HG02840 (cell line): ENCODE measurements at regions not wholly inside any gene's neighbourhood (a gene's known extent, or its start where the extent isn't known, plus 50 kb on each side); places are given as distances from the start of the nearest gene placed in this dataset.
"Not testable (repeated sequence)": the region's sequence is repeated elsewhere in the genome, so short reads cannot be mapped to it uniquely, and the experiment has no call there.

Source experiments
- ATAC-seq: cut with Tn5 transposase; IDR thresholded peaks from one replicate; pipeline ENCODE4 v1.9.1; 2021; ENCODE audit warnings: mild to moderate bottlenecking, moderate library complexity, moderate number of reproducible peaks; ENCODE audit not compliant: unreplicated experiment, low FRiP score

GRCh38 chr6:22113026-22113766 is 183.6 kb downstream of the PRL start:
- ATAC-seq: no peak

GRCh38 chr6:22115559-22115958 is 181.3 kb downstream of the PRL start:
- no peak for ATAC-seq

GRCh38 chr6:22117631-22118030 is 179.2 kb downstream of the PRL start:
- no peak for ATAC-seq

- no peak for ATAC-seq
These were observed 177.3 kb downstream of the PRL start for GRCh38 chr6:22119500-22119899.

GRCh38 chr6:22124756-22125155 is 172.1 kb downstream of the PRL start:
- no peak for ATAC-seq

- ATAC-seq: no peak
These were observed 169.9 kb downstream of the PRL start for GRCh38 chr6:22126910-22127309.

GRCh38 chr6:22129751-22130150 is 167.1 kb downstream of the PRL start:
- ATAC-seq: no peak

- ATAC-seq: no peak
These were observed 164.2 kb downstream of the PRL start for GRCh38 chr6:22132656-22133055.

GRCh38 chr6:22133357-22133756 is 163.5 kb downstream of the PRL start:
- no peak for ATAC-seq

- ATAC-seq: no peak
These were observed 162.5 kb downstream of the PRL start for GRCh38 chr6:22134308-22134707.

GRCh38 chr6:22135395-22135794 is 161.4 kb downstream of the PRL start:
- ATAC-seq: no peak

- ATAC-seq: not testable (repeated sequence)
These were observed 156.1 kb downstream of the PRL start for GRCh38 chr6:22140736-22141135.

- no peak for ATAC-seq
These were observed 155.5 kb downstream of the PRL start for GRCh38 chr6:22141241-22141745.

- ATAC-seq: no peak
These were observed 154.0 kb downstream of the PRL start for GRCh38 chr6:22142856-22143255.

- no peak for ATAC-seq
These were observed 151.5 kb downstream of the PRL start for GRCh38 chr6:22145376-22145775.

- ATAC-seq: no peak
These were observed 150.8 kb downstream of the PRL start for GRCh38 chr6:22145823-22146677.

- ATAC-seq: no peak
These were observed 150.2 kb downstream of the PRL start for GRCh38 chr6:22146678-22146930.

- no peak for ATAC-seq
These were observed 149.7 kb downstream of the PRL start for GRCh38 chr6:22146931-22147701.

GRCh38 chr6:22147921-22148776 is 148.7 kb downstream of the PRL start:
- no peak for ATAC-seq

GRCh38 chr6:22149096-22149495 is 147.7 kb downstream of the PRL start:
- ATAC-seq: no peak
